ENCODE measurements at regions not wholly inside any gene's neighbourhood (a gene's known extent, or its start where the extent isn't known, plus 50 kb on each side); places are given as distances from the start of the nearest gene placed in this dataset.

GRCh38 chr2:199014226-199014625, 443.5 kb downstream of the SATB2 start:
- TF ChIP-seq CTCF (IDR thresholded peaks at IDR 0.05; ENCODE audit: low read depth, low read length) (no peak), EZH2phosphoT487 (IDR thresholded peaks at IDR 0.05; ENCODE audit: low read depth) (no peak)

All from OCI-LY3 (cell line).